ENCODE measurements at regions not wholly inside any gene's neighbourhood (a gene's known extent, or its start where the extent isn't known, plus 50 kb on each side); places are given as distances from the start of the nearest gene placed in this dataset.
"Not testable (repeated sequence)": the region's sequence is repeated elsewhere in the genome, so short reads cannot be mapped to it uniquely, and the experiment has no call there.

- DNase-seq = not testable (repeated sequence)
These were observed 146.2 kb upstream of the C1QTNF3 start for GRCh38 chr5:34189246-34189645.

GRCh38 chr5:34189752-34190411 lies 146.9 kb upstream of the C1QTNF3 start:
- DNase-seq = peak; percentile 1

- not testable (repeated sequence) for DNase-seq
These were observed 147.5 kb upstream of the C1QTNF3 start for GRCh38 chr5:34190466-34190865.

GRCh38 chr5:34191279-34191744 lies 148.3 kb upstream of the C1QTNF3 start:
- not testable (repeated sequence) for DNase-seq

- DNase-seq = peak; percentile 0
These were observed 149.3 kb upstream of the C1QTNF3 start for GRCh38 chr5:34192064-34192922.

- DNase-seq = not testable (repeated sequence)
These were observed 149.9 kb upstream of the C1QTNF3 start for GRCh38 chr5:34192923-34193262.

- DNase-seq = not testable (repeated sequence)
These were observed 150.3 kb upstream of the C1QTNF3 start for GRCh38 chr5:34193297-34193696.

GRCh38 chr5:34193804-34194203 lies 150.8 kb upstream of the C1QTNF3 start:
- peak; percentile 0 for DNase-seq

GRCh38 chr5:34196091-34196490 lies 153.1 kb upstream of the C1QTNF3 start:
- DNase-seq = not testable (repeated sequence)

- DNase-seq = not testable (repeated sequence)
These were observed 162.3 kb upstream of the C1QTNF3 start for GRCh38 chr5:34205347-34205746.

- DNase-seq = peak; percentile 64
These were observed 174.4 kb upstream of the C1QTNF3 start for GRCh38 chr5:34217386-34217785.

- DNase-seq = not testable (repeated sequence)
These were observed 178.5 kb upstream of the C1QTNF3 start for GRCh38 chr5:34221329-34222073.

GRCh38 chr5:34223158-34223557 lies 180.1 kb upstream of the C1QTNF3 start:
- DNase-seq = not testable (repeated sequence)

- not testable (repeated sequence) for DNase-seq
These were observed 187.4 kb upstream of the C1QTNF3 start for GRCh38 chr5:34230402-34230801.

GRCh38 chr5:34243802-34244201 lies 200.8 kb upstream of the C1QTNF3 start:
- not testable (repeated sequence) for DNase-seq

GRCh38 chr5:34244281-34245031 lies 201.4 kb upstream of the C1QTNF3 start:
- DNase-seq = peak; percentile 53

- not testable (repeated sequence) for DNase-seq
These were observed 202.0 kb upstream of the C1QTNF3 start for GRCh38 chr5:34245032-34245394.

- DNase-seq = peak; percentile 0
These were observed 202.8 kb upstream of the C1QTNF3 start for GRCh38 chr5:34245813-34246212.

GRCh38 chr5:34258598-34258997 lies 215.6 kb upstream of the C1QTNF3 start:
- DNase-seq = not testable (repeated sequence)

GRCh38 chr5:34261020-34261419 lies 218.0 kb upstream of the C1QTNF3 start:
- not testable (repeated sequence) for DNase-seq

- not testable (repeated sequence) for DNase-seq
These were observed 223.1 kb upstream of the C1QTNF3 start for GRCh38 chr5:34266151-34266550.

- not testable (repeated sequence) for DNase-seq
These were observed 253.7 kb upstream of the C1QTNF3 start for GRCh38 chr5:34296759-34297158.

Data from HCEC 1CT (cell line).